ENCODE measurements at regions not wholly inside any gene's neighbourhood (a gene's known extent, or its start where the extent isn't known, plus 50 kb on each side); places are given as distances from the start of the nearest gene placed in this dataset.
"Not testable (repeated sequence)": the region's sequence is repeated elsewhere in the genome, so short reads cannot be mapped to it uniquely, and the experiment has no call there.

DNA sequence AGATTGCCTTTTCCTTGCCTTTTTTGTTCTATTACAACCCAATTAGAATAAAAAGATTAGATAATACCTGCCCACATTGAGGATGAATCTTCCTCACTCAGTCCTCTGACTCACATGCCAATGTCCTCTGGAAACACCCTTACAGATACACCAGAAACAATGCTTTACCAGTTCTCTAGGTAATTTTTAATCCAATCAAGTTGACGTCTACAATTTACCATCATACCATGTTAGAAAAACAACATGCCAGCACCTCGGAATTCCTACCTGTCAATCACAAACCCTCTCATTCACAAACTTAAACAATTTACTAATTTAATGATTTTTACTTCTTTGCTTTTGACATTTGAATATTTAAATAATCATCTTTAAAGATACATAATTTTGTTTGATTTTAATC, 953.8 kb downstream of the TRHDE start:
- Histone ChIP-seq H3K9me3 (no peaks in the 10 kb centered on the region), H3K4me1 (no peaks in the 10 kb centered on the region), H3K36me3 (no peaks in the 10 kb centered on the region), H3K27ac (no peak overlapping the region), H3K27me3 (no peaks in the 10 kb centered on the region), H3K4me3 (no peak overlapping the region)
- WGBS, 5 donors: 35 to 65% (median 51%) methylated on average over 2 of the region's 2 CpGs
- TF ChIP-seq POLR2AphosphoS5 (IDR thresholded peaks at IDR 0.05) (no peak), EP300 (IDR thresholded peaks at IDR 0.05) (no peak), POLR2A (IDR thresholded peaks at IDR 0.05) (no peak)
- TF ChIP-seq, protein P1, sequence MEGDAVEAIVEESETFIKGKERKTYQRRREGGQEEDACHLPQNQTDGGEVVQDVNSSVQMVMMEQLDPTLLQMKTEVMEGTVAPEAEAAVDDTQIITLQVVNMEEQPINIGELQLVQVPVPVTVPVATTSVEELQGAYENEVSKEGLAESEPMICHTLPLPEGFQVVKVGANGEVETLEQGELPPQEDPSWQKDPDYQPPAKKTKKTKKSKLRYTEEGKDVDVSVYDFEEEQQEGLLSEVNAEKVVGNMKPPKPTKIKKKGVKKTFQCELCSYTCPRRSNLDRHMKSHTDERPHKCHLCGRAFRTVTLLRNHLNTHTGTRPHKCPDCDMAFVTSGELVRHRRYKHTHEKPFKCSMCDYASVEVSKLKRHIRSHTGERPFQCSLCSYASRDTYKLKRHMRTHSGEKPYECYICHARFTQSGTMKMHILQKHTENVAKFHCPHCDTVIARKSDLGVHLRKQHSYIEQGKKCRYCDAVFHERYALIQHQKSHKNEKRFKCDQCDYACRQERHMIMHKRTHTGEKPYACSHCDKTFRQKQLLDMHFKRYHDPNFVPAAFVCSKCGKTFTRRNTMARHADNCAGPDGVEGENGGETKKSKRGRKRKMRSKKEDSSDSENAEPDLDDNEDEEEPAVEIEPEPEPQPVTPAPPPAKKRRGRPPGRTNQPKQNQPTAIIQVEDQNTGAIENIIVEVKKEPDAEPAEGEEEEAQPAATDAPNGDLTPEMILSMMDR (IDR thresholded peaks at IDR 0.05): no peak
- DNase-seq: no peak
- intact Hi-C loops (cut with DNase I; ENCODE audit: low total_unique reads): no loop called here

DNA sequence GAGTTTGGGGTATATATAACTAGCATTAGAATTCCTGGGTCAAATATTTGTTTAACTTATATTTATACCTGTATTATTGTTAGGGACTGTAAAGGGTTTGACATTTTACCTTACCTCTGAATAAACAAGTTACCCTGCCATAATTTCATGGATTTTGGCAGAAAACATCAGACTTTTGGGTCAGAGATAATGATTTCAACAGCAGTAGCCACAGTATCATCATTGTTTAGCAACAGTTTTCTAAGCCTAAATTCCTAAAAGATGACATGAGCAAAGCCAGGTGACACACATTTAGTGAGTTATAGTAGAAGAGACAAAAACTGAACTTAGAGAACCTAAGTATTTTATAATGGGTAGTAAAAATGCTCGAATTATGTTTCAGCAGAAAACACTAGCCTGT, 954.4 kb downstream of the TRHDE start:
- H3K27ac ChIP-seq: no peak overlapping the region
- 64 to 81% (median 73%) methylated on average over 1 of the region's 1 CpG for WGBS, 5 donors
- intact Hi-C loops (cut with DNase I; ENCODE audit: low total_unique reads): no loop called here
- H3K9me3 ChIP-seq: peaks cover 0 to 6% (median 2%) of the 10 kb centered on the region in 4 donors
- H3K36me3 ChIP-seq: no peaks in the 10 kb centered on the region
- H3K4me3 ChIP-seq: no peak overlapping the region
- H3K4me1 ChIP-seq: no peaks in the 10 kb centered on the region
- DNase-seq: no peak
- no peaks in the 10 kb centered on the region for H3K27me3 ChIP-seq
- TF ChIP-seq EP300 (IDR thresholded peaks at IDR 0.05) (no peak), POLR2A (IDR thresholded peaks at IDR 0.05) (no peak), POLR2AphosphoS5 (IDR thresholded peaks at IDR 0.05) (no peak)
- TF ChIP-seq, protein P1 (IDR thresholded peaks at IDR 0.05): no peak

DNA sequence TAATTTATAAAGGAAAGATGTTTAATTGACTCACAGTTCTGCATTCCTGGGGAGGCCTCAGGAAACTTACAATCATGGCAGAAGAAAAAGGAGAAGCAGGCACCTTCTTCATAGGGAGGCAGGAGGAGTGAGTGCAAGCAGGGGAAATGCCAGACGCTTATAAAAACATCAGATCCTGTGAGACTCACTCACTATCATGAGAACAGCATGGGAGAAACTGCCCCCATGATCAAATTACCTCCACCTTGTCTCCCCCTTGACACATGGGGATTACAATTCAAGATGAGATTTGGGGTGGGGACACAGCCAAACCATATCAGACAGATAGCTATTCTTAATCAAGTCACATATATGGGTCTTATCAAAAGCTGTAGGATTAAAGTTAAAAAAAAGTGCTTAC, 956.7 kb downstream of the TRHDE start:
- intact Hi-C loops (cut with DNase I; ENCODE audit: low total_unique reads): not testable (repeated sequence)
- WGBS, 5 donors: 29 to 40% (median 39%) methylated on average over 1 of the region's 1 CpG

DNA sequence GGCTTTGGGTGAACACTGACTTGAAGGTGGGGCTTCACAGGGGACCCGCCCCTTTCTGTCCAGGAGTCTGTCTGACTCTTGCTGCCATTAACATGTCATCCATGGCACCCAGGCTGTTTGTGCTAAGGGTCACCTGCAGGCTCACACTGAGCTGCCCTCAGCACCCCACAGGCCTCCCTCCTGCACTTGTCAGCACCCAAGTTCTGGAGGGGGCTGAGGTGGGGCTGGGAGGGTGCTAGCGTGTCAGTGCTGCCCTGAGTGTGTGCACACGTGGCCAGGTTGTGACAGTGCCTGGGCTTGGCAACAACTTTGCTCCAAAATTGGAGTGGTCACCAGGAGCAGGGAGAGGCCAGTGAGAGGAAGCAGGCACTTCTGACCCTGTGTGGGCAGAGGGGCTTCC, 963.2 kb downstream of the TRHDE start:
- H3K4me1 ChIP-seq: no peaks in the 10 kb centered on the region
- TF ChIP-seq, protein P1 (IDR thresholded peaks at IDR 0.05): no peak
- TF ChIP-seq EP300 (IDR thresholded peaks at IDR 0.05) (no peak), POLR2AphosphoS5 (IDR thresholded peaks at IDR 0.05) (no peak), POLR2A (IDR thresholded peaks at IDR 0.05) (no peak)
- H3K27me3 ChIP-seq: no peaks in the 10 kb centered on the region
- intact Hi-C loops (cut with DNase I; ENCODE audit: low total_unique reads): no loop called here
- peaks cover 0 to 45% (median 30%) of the 10 kb centered on the region in 4 donors for H3K9me3 ChIP-seq
- DNase-seq: no peak
- WGBS, 5 donors: 73 to 93% (median 87%) methylated on average over 1 to 3 of the region's 3 CpGs
- H3K36me3 ChIP-seq: no peaks in the 10 kb centered on the region
- H3K4me3 ChIP-seq: no peak overlapping the region
- no peak overlapping the region for H3K27ac ChIP-seq

More for the DNA sequence above, 956.7 kb downstream of the TRHDE start:
- H3K36me3 ChIP-seq, H3K27ac ChIP-seq, H3K4me1 ChIP-seq, H3K27me3 ChIP-seq, DNase-seq, H3K4me3 ChIP-seq: not testable (repeated sequence)
- peaks cover 0 to 27% (median 18%) of the 10 kb centered on the region in 4 donors for H3K9me3 ChIP-seq

- intact Hi-C loops (cut with DNase I; ENCODE audit: low total_unique reads): no loop called here
- Histone ChIP-seq H3K27ac (no peak overlapping the region), H3K27me3 (no peaks in the 10 kb centered on the region), H3K4me1 (no peaks in the 10 kb centered on the region), H3K9me3 (peaks cover 0 to 8% (median 7%) of the 10 kb centered on the region in 4 donors), H3K36me3 (no peaks in the 10 kb centered on the region), H3K4me3 (no peak overlapping the region)
- no peak for DNase-seq
- no peak for TF ChIP-seq POLR2A (IDR thresholded peaks at IDR 0.05)
- no peak for TF ChIP-seq POLR2AphosphoS5 (IDR thresholded peaks at IDR 0.05)
- TF ChIP-seq, protein P1 (IDR thresholded peaks at IDR 0.05): no peak
- no peak for TF ChIP-seq EP300 (IDR thresholded peaks at IDR 0.05)
- WGBS, 5 donors: 82 to 98% (median 85%) methylated on average over 1 of the region's 1 CpG
These were observed 967.9 kb downstream of the TRHDE start for GRCh38 chr12:73240110-73240509.
